BE2C (cell line): ENCODE measurements at regions not wholly inside any gene's neighbourhood (a gene's known extent, or its start where the extent isn't known, plus 50 kb on each side); places are given as distances from the start of the nearest gene placed in this dataset.
A peak's percentile ranks its signal among the peaks of the same experiment; 100 is the strongest.

ENCODE experiments used
- DNase-seq: peaks from one replicate; pipeline ENCODE4 v3.0.0-alpha.2; 2020
- H3K27me3 ChIP-seq: fragments of 250-450 bp; sonication (Bioruptor Pico); 2 replicates; pipeline ENCODE4 v1.5.1; 2020; ENCODE audit warnings: mild to moderate bottlenecking
- H3K36me3 ChIP-seq: fragments of 250-450 bp; sonication (Bioruptor Pico); 2 replicates; pipeline ENCODE4 v1.5.1; 2020; ENCODE audit warnings: mild to moderate bottlenecking
- H3K4me1 ChIP-seq: fragments of 250-450 bp; sonication (Bioruptor Pico); 2 replicates; pipeline ENCODE4 v1.5.1; 2020
- H3K4me3 ChIP-seq: 2 replicates; pipeline ENCODE4 v1.5.1; 2011; ENCODE audit warnings: low read depth, low read length
- H3K9me3 ChIP-seq: fragments of 250-450 bp; sonication (Bioruptor Pico); 2 replicates; pipeline ENCODE4 v1.5.1; 2020
- TF ChIP-seq, protein P1 (sequence below): IDR thresholded peaks from 2 replicates; pipeline ENCODE4 v1.5.1; 2012; ENCODE audit warnings: mild to moderate bottlenecking, low read depth, low read length

DNA sequence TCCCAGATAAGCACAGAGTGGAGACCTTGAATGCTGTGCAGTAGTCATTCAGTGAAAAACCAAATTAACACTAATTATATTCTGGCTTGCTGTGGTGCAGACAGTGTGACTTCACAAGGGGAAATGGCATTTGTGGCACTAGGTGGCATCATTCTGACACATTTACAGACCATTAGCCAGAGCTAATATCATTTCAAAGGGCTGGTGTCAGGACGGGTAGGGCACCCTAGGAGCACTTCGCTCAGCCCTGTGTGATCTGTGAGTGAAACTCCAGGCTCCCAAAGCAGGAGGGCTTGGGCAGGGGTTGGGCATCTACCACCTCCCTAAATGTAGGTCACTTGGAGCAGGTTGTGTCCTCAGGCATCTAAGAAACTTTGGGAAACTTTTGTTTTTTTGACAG, 555.8 kb downstream of the PKHD1 start:
- H3K4me1 ChIP-seq, result peaks cover 23% of the 10 kb centered on the region
- DNase-seq, result no peak
- H3K4me3 ChIP-seq, result no peak overlapping the region
- no peaks in the 10 kb centered on the region for H3K27me3 ChIP-seq
- TF ChIP-seq, protein P1, sequence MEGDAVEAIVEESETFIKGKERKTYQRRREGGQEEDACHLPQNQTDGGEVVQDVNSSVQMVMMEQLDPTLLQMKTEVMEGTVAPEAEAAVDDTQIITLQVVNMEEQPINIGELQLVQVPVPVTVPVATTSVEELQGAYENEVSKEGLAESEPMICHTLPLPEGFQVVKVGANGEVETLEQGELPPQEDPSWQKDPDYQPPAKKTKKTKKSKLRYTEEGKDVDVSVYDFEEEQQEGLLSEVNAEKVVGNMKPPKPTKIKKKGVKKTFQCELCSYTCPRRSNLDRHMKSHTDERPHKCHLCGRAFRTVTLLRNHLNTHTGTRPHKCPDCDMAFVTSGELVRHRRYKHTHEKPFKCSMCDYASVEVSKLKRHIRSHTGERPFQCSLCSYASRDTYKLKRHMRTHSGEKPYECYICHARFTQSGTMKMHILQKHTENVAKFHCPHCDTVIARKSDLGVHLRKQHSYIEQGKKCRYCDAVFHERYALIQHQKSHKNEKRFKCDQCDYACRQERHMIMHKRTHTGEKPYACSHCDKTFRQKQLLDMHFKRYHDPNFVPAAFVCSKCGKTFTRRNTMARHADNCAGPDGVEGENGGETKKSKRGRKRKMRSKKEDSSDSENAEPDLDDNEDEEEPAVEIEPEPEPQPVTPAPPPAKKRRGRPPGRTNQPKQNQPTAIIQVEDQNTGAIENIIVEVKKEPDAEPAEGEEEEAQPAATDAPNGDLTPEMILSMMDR, result peak; percentile 34
- no peaks in the 10 kb centered on the region for H3K36me3 ChIP-seq
- H3K9me3 ChIP-seq, result no peaks in the 10 kb centered on the region

GRCh38 chr6:51533962-51534361, 553.5 kb downstream of the PKHD1 start:
- Histone ChIP-seq H3K27me3 (no peaks in the 10 kb centered on the region), H3K4me1 (peaks cover 18% of the 10 kb centered on the region), H3K9me3 (no peaks in the 10 kb centered on the region), H3K4me3 (no peak overlapping the region), H3K36me3 (no peaks in the 10 kb centered on the region)
- TF ChIP-seq, protein P1, result no peak
- no peak for DNase-seq

- TF ChIP-seq, protein P1, result no peak
- H3K4me3 ChIP-seq, result no peak overlapping the region
- H3K4me1 ChIP-seq, result peaks cover 18% of the 10 kb centered on the region
- DNase-seq, result no peak
- no peaks in the 10 kb centered on the region for H3K27me3 ChIP-seq
- H3K36me3 ChIP-seq, result no peaks in the 10 kb centered on the region
- H3K9me3 ChIP-seq, result no peaks in the 10 kb centered on the region
Measured at GRCh38 chr6:51535327-51535726, 552.1 kb downstream of the PKHD1 start.

DNA sequence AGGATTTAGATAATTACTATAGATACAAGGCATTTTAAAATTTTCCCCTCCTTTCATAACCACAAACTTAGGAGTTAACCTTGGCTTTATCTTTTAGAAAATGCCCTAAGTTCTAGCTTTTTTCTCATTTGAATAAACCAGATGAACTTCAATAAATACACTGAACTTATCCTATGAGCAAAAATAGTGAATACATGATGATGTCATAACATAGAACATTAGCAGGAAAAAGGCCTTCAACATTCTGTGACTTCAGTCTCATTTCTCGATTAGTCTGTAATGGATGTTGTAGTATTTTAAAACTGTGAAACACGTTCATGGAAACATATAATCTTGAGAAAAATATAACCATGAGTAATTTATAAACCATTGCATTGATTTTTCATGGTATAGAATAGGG, 550.7 kb downstream of the PKHD1 start:
- Histone ChIP-seq H3K4me1 (peaks cover 16% of the 10 kb centered on the region), H3K27me3 (no peaks in the 10 kb centered on the region; the same call in 1 of the 2 replicates), H3K4me3 (no peak overlapping the region), H3K9me3 (no peaks in the 10 kb centered on the region), H3K36me3 (no peaks in the 10 kb centered on the region)
- no peak for DNase-seq
- TF ChIP-seq, protein P1, result no peak

- Histone ChIP-seq H3K36me3 (no peaks in the 10 kb centered on the region), H3K9me3 (no peaks in the 10 kb centered on the region), H3K4me3 (no peak overlapping the region), H3K27me3 (no peaks in the 10 kb centered on the region; the same call in 1 of the 2 replicates), H3K4me1 (peaks cover 12% of the 10 kb centered on the region; the same call in 1 of the 2 replicates)
- DNase-seq, result no peak
- TF ChIP-seq, protein P1, result peak; percentile 28; the same call in 1 of the 2 replicates
Measured at GRCh38 chr6:51541847-51542246, 545.6 kb downstream of the PKHD1 start.

DNA sequence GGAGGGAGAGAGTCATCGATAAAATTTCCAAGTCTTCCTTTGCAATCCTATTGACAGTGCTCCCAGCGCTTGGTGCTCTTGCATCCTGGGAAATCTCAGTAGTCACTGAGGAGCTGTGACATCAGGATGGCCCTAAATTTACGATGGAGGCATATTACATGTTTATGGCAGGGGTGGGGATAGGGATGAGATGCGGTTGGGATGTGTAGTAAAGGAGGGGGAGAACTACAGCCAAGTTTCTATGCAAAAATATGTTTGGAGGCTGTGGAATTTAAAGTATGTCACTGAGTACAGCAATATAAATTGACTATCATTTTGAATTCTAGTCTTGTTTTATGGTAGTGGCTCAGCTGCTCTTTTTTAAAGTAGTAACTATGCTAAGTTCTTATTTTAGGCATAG, 544.9 kb downstream of the PKHD1 start:
- no peaks in the 10 kb centered on the region for H3K9me3 ChIP-seq
- H3K36me3 ChIP-seq, result no peaks in the 10 kb centered on the region
- H3K4me1 ChIP-seq, result peaks cover 12% of the 10 kb centered on the region; the same call in 1 of the 2 replicates
- H3K4me3 ChIP-seq, result no peak overlapping the region
- DNase-seq, result no peak
- no peaks in the 10 kb centered on the region; the same call in 1 of the 2 replicates for H3K27me3 ChIP-seq
- TF ChIP-seq, protein P1, result no peak
